OCI-LY1 (cell line): ENCODE measurements at regions not wholly inside any gene's neighbourhood (a gene's known extent, or its start where the extent isn't known, plus 50 kb on each side); places are given as distances from the start of the nearest gene placed in this dataset.

Experiments
- H2AFZ ChIP-seq: fragments of 200-600 bp; sonication (generic), shearing (Covaris generic); 2 replicates; pipeline ENCODE4 v1.6.0; 2014; ENCODE audit warnings: antibody characterized with exemption, mild to moderate bottlenecking, low read length
- H3F3A ChIP-seq: fragments of 200-600 bp; sonication (generic), shearing (Covaris generic); 2 replicates; pipeline ENCODE4 v1.6.0; 2014; ENCODE audit warnings: mild to moderate bottlenecking, antibody characterized with exemption, low read length, moderate library complexity; ENCODE audit not compliant: insufficient read depth
- H3K27ac ChIP-seq: fragments of 200-600 bp; sonication (generic); 2 replicates; pipeline ENCODE4 v1.5.1; 2014; ENCODE audit warnings: low read length, mixed run types, mild to moderate bottlenecking, low read depth; ENCODE audit not compliant: poor library complexity, severe bottlenecking
- H3K27me3 ChIP-seq: fragments of 200-600 bp; sonication (generic); 2 replicates; pipeline ENCODE4 v1.6.0; 2014; ENCODE audit warnings: antibody characterized with exemption, mild to moderate bottlenecking, low read length, moderate library complexity; ENCODE audit not compliant: insufficient read depth
- H3K36me3 ChIP-seq: fragments of 200-600 bp; sonication (generic); 2 replicates; pipeline ENCODE4 v1.6.1; 2014; ENCODE audit warnings: mild to moderate bottlenecking, antibody characterized with exemption, low read length, moderate library complexity, mixed read lengths; ENCODE audit not compliant: insufficient read depth
- H3K4me1 ChIP-seq: fragments of 200-600 bp; sonication (generic); 2 replicates; pipeline ENCODE4 v1.5.1; 2014; ENCODE audit warnings: mild to moderate bottlenecking, low read length, moderate library complexity; ENCODE audit not compliant: insufficient read depth, severe bottlenecking
- H3K4me2 ChIP-seq: fragments of 200-600 bp; sonication (generic), shearing (Covaris generic); 2 replicates; pipeline ENCODE4 v1.6.1; 2014; ENCODE audit warnings: low read length
- H3K4me3 ChIP-seq: fragments of 200-600 bp; sonication (generic); 2 replicates; pipeline ENCODE4 v1.5.1; 2014; ENCODE audit warnings: low read length, low read depth, mild to moderate bottlenecking, mixed read lengths; ENCODE audit not compliant: poor library complexity, severe bottlenecking
- H3K79me2 ChIP-seq: fragments of 200-600 bp; shearing (Covaris generic); 2 replicates; pipeline ENCODE4 v1.6.1; 2016; ENCODE audit warnings: mixed run types, low read length, mixed read lengths; ENCODE audit not compliant: insufficient read depth
- H3K9ac ChIP-seq: fragments of 200-600 bp; sonication (generic), shearing (Covaris generic); 2 replicates; pipeline ENCODE4 v1.6.1; 2014; ENCODE audit warnings: mild to moderate bottlenecking, low read length, mixed read lengths
- H3K9me2 ChIP-seq: fragments of 200-600 bp; sonication (generic), shearing (Covaris generic); 2 replicates; pipeline ENCODE4 v1.6.1; 2014; ENCODE audit warnings: low read depth, mild to moderate bottlenecking, low read length, mixed read lengths
- H3K9me3 ChIP-seq: fragments of 200-600 bp; shearing (Covaris generic); 2 replicates; pipeline ENCODE4 v1.6.1; 2014; ENCODE audit warnings: low read length, mixed read lengths
- H4K20me1 ChIP-seq: fragments of 200-600 bp; sonication (generic), shearing (Covaris generic); 2 replicates; pipeline ENCODE4 v1.6.0; 2016; ENCODE audit warnings: mild to moderate bottlenecking, low read length; ENCODE audit not compliant: insufficient read depth
- EZH2 ChIP-seq: fragments of 200-600 bp; sonication (generic), shearing (Covaris generic); IDR thresholded peaks from 2 replicates; pipeline ENCODE4 v1.8.0; 2017; ENCODE audit warnings: borderline replicate concordance, mixed run types, mild to moderate bottlenecking, antibody characterized with exemption, low read length, moderate library complexity, mixed read lengths
- TF ChIP-seq, protein P1 (sequence below): fragments of 200-600 bp; sonication (generic), shearing (Covaris generic); IDR thresholded peaks from 2 replicates; pipeline ENCODE4 v1.5.1; 2017; ENCODE audit warnings: mild to moderate bottlenecking, antibody characterized with exemption, low read length, moderate library complexity, mixed read lengths

DNA sequence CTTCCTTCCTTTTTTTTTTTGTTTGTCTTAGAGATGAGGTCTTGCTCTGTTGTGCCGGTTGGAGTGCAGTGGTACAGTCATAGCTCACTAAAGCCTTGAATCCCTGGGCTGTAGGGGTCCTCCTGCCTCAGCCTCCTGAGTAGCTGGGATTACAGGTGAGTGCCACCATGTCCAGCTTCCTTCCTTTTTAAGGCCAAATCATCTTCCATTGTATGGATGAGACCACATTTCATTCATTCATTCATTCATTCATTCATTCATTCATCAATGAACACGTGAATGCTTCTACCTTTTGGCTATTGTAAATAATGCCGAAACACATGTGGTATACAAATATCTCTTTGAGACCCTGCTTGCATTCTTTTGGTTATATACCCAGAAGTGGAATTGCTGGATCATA lies 60.0 kb upstream of the BAIAP2L1 start:
- H3K4me2 ChIP-seq, result no peak overlapping the region
- no peaks in the 10 kb centered on the region for H3K4me1 ChIP-seq
- peaks cover 11% of the 10 kb centered on the region; the same call in 1 of the 2 replicates for H3K27me3 ChIP-seq
- no peaks in the 10 kb centered on the region for H3K9me3 ChIP-seq
- H3K9me2 ChIP-seq, result no peaks in the 10 kb centered on the region
- no peaks in the 10 kb centered on the region for H3F3A ChIP-seq
- H4K20me1 ChIP-seq, result no peaks in the 10 kb centered on the region
- H3K79me2 ChIP-seq, result no peaks in the 10 kb centered on the region
- H2AFZ ChIP-seq, result no peak overlapping the region
- H3K27ac ChIP-seq, result no peak overlapping the region
- H3K36me3 ChIP-seq, result no peaks in the 10 kb centered on the region; the same call in 1 of the 2 replicates
- H3K9ac ChIP-seq, result no peak overlapping the region
- TF ChIP-seq, protein P1, sequence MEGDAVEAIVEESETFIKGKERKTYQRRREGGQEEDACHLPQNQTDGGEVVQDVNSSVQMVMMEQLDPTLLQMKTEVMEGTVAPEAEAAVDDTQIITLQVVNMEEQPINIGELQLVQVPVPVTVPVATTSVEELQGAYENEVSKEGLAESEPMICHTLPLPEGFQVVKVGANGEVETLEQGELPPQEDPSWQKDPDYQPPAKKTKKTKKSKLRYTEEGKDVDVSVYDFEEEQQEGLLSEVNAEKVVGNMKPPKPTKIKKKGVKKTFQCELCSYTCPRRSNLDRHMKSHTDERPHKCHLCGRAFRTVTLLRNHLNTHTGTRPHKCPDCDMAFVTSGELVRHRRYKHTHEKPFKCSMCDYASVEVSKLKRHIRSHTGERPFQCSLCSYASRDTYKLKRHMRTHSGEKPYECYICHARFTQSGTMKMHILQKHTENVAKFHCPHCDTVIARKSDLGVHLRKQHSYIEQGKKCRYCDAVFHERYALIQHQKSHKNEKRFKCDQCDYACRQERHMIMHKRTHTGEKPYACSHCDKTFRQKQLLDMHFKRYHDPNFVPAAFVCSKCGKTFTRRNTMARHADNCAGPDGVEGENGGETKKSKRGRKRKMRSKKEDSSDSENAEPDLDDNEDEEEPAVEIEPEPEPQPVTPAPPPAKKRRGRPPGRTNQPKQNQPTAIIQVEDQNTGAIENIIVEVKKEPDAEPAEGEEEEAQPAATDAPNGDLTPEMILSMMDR, result no peak
- TF ChIP-seq EZH2, result no peak
- no peak overlapping the region for H3K4me3 ChIP-seq

DNA sequence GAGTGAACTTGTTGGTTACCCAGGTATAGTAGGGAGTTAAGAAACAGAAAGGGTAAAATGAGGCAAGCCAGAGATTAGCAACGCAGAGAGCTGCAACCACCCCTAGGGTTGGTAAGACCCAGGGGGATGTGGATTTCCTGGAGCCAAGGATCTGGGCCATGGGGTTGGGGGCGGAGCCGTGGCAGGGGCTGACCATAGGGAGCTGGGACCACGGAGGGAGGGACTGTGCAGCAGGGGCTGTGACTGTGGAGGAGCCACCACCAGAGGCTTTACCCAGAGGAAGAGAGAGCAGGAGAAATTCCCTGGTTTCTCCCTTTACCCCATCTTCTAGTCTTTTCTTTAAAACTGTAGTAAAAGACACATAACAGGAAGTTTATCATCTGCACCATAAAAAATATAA lies 58.6 kb upstream of the BAIAP2L1 start:
- Histone ChIP-seq H3K79me2 (no peaks in the 10 kb centered on the region), H3K9ac (no peak overlapping the region), H3K4me3 (no peak overlapping the region), H3K27me3 (peaks cover 5% of the 10 kb centered on the region; the same call in 1 of the 2 replicates), H3K4me2 (no peak overlapping the region), H4K20me1 (no peaks in the 10 kb centered on the region), H3K9me3 (no peaks in the 10 kb centered on the region), H3F3A (no peaks in the 10 kb centered on the region), H3K27ac (no peak overlapping the region), H3K9me2 (no peaks in the 10 kb centered on the region), H3K4me1 (no peaks in the 10 kb centered on the region), H3K36me3 (no peaks in the 10 kb centered on the region; the same call in 1 of the 2 replicates), H2AFZ (no peak overlapping the region)
- no peak for TF ChIP-seq EZH2
- TF ChIP-seq, protein P1, result no peak

DNA sequence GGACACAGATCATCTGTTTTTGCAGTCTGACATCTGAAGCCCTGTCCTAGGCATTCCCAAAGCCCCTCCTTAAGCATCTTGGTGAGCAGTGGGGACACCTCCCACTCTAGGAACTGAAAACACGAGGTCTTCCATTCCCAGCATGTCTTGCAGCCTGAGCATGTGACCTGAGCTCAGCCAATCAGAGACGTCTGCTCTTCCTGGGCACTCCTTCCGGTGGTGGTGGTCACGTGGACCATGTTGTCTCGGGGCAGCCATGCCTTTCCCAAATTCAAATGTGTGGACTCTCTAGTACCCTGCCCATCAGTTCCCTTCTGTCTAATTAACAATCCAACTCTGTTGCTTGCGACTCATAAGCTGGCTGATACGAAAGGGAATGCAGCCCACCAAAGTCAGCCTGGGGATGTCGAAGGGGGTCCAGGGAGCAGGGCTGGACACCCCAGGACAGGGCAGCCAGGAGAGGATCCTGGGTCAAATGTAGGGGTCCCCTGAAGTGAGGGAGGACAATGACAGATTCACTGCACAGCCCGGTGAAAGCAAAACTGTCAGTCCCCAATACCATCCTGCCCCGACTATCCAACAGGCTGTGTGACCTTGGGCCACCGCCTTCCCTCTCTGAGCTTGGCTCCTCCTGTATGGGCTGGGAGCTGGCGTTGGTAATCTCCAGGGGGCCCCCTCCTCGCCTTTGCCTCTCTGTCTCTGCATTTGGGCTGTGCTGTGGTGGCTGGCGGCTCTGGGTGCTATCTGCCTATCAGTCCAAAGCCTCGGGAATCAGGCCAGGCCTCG lies 57.4 kb upstream of the BAIAP2L1 start:
- Histone ChIP-seq H3K4me2 (no peak overlapping the region), H3K27me3 (peaks cover 3% of the 10 kb centered on the region; the same call in 1 of the 2 replicates), H3K9me2 (no peaks in the 10 kb centered on the region), H3K27ac (no peak overlapping the region), H2AFZ (no peak overlapping the region), H3K36me3 (no peaks in the 10 kb centered on the region; the same call in 1 of the 2 replicates), H3F3A (no peaks in the 10 kb centered on the region), H3K9me3 (no peaks in the 10 kb centered on the region), H3K79me2 (no peaks in the 10 kb centered on the region), H3K9ac (no peak overlapping the region), H4K20me1 (no peaks in the 10 kb centered on the region), H3K4me1 (no peaks in the 10 kb centered on the region), H3K4me3 (no peak overlapping the region)
- TF ChIP-seq, protein P1, result no peak
- TF ChIP-seq EZH2, result no peak
